ENCODE measurements at regions not wholly inside any gene's neighbourhood (a gene's known extent, or its start where the extent isn't known, plus 50 kb on each side); places are given as distances from the start of the nearest gene placed in this dataset.

- WGBS, 2 donors, result 64 to 65% methylated on average over 9 of the region's 9 CpGs
- no peak for TF ChIP-seq CTCF (IDR thresholded peaks at IDR 0.05)
Measured at GRCh38 chr15:37720267-37720666, 214.2 kb upstream of the TMCO5A start.

GRCh38 chr15:37731146-37731746, 203.2 kb upstream of the TMCO5A start:
- no peaks in the 10 kb centered on the region for H3K36me3 ChIP-seq (replicated peaks in 1 of 2; ENCODE audit: insufficient read depth in 1 of 2, low read depth in 2 of 2)
- TF ChIP-seq POLR2A (IDR thresholded peaks at IDR 0.05) (no peak), CTCF (IDR thresholded peaks at IDR 0.05) (no peak)
- H3K27me3 ChIP-seq, result no peaks in the 10 kb centered on the region
- no peaks in the 10 kb centered on the region for H3K4me1 ChIP-seq
- no peak overlapping the region for H3K27ac ChIP-seq
- H3K9me3 ChIP-seq, result no peaks in the 10 kb centered on the region
- no peak for DNase-seq
- WGBS, 2 donors, result 61% methylated on average over 5 of the region's 5 CpGs
- H3K4me3 ChIP-seq, result no peak overlapping the region
- intact Hi-C loops (cut with DNase I), result no loop called here
- no peak for ATAC-seq

More at GRCh38 chr15:37720267-37720666, 214.2 kb upstream of the TMCO5A start:
- Histone ChIP-seq H3K4me3 (no peak overlapping the region), H3K4me1 (no peaks in the 10 kb centered on the region), H3K36me3 (replicated peaks in 1 of 2; ENCODE audit: insufficient read depth in 1 of 2, low read depth in 2 of 2) (no peaks in the 10 kb centered on the region), H3K27ac (no peak overlapping the region), H3K9me3 (no peaks in the 10 kb centered on the region), H3K27me3 (no peaks in the 10 kb centered on the region)
- ATAC-seq (no peak), DNase-seq (no peak)
- intact Hi-C loops (cut with DNase I), result no loop called here

DNA sequence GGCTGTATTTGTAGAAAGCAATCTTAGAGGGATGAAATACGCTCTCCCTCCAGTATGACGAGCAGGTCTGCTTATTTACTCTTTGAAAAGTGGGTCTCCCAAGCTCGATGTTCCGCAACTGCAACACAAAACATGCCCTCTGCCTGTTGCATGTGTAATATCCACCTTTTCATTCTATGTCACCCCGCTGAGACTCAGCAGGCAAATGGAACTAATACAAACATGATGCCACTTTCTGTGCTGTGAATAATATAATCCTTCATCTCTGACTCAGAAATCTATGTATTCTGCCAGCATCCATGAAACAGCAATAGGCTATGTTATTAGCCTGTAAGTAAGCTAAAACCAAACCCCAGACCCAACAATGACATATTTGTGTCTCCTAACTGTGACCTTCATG, 200.8 kb upstream of the TMCO5A start:
- Histone ChIP-seq H3K36me3 (replicated peaks in 1 of 2; ENCODE audit: insufficient read depth in 1 of 2, low read depth in 2 of 2) (no peaks in the 10 kb centered on the region), H3K27me3 (no peaks in the 10 kb centered on the region), H3K4me3 (no peak overlapping the region), H3K27ac (no peak overlapping the region), H3K9me3 (no peaks in the 10 kb centered on the region), H3K4me1 (no peaks in the 10 kb centered on the region)
- TF ChIP-seq POLR2A (IDR thresholded peaks at IDR 0.05) (no peak), CTCF (IDR thresholded peaks at IDR 0.05) (no peak)
- DNase-seq (no peak), ATAC-seq (no peak)
- intact Hi-C loops (cut with DNase I), result no loop called here
- 82 to 85% methylated on average over 5 of the region's 5 CpGs for WGBS, 2 donors

DNA sequence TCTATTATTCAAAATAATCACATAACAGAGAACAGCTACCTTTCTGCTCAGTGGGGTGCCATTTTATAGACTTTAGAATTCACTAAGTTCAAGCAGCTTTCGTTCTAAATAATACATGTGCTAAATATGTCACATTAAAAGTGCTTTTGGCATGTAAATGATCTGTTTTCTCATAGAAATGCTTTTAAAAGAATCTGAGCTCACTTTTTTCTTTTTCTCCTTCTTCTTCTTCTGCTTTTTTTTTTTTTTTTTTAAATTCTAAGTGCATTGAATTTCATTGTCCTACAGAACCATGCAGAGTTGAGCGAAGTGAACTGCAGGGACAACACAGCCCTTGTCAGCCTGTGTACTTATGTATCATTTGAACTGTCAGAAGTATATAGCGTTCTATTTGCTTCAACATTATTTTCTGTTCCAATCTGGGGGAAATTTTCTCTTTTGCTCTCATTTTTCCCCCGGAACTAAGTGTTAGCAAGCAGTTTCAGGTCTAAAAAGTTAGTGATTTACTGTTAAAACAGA, 193.8 kb upstream of the TMCO5A start:
- TF ChIP-seq CTCF (IDR thresholded peaks at IDR 0.05) (no peak), POLR2A (IDR thresholded peaks at IDR 0.05) (no peak)
- Histone ChIP-seq H3K27me3 (no peaks in the 10 kb centered on the region), H3K9me3 (no peaks in the 10 kb centered on the region), H3K4me3 (no peak overlapping the region), H3K4me1 (no peaks in the 10 kb centered on the region), H3K27ac (no peak overlapping the region), H3K36me3 (replicated peaks in 1 of 2; ENCODE audit: insufficient read depth in 1 of 2, low read depth in 2 of 2) (no peaks in the 10 kb centered on the region)
- ATAC-seq (no peak), DNase-seq (no peak)
- intact Hi-C loops (cut with DNase I), result no loop called here
- WGBS, 2 donors, result 52 to 53% methylated on average over 4 of the region's 4 CpGs

DNA sequence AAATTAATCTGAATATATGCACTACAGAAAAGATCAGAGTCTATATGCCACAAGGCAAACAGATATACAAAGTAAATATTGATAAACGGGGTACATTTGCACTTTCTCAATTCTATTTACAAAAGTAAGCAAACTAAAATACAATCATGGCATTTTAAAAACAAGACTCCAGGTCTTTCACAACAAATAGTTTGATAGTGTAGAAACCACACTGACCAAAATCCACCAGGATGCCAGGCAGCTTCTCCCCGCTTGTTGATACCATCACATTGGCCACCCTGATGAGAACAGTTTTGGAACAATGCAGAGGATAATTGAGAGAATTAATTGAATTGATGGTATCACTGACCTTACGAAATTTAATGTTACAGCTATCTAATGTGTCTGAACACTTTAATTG, 190.6 kb upstream of the TMCO5A start:
- H3K36me3 ChIP-seq (replicated peaks in 1 of 2; ENCODE audit: insufficient read depth in 1 of 2, low read depth in 2 of 2), result no peaks in the 10 kb centered on the region
- intact Hi-C loops (cut with DNase I), result no loop called here
- TF ChIP-seq CTCF (IDR thresholded peaks at IDR 0.05) (no peak), POLR2A (IDR thresholded peaks at IDR 0.05) (no peak)
- no peak for ATAC-seq
- no peak overlapping the region for H3K27ac ChIP-seq
- no peaks in the 10 kb centered on the region for H3K9me3 ChIP-seq
- no peak for DNase-seq
- H3K4me1 ChIP-seq, result no peaks in the 10 kb centered on the region
- no peak overlapping the region for H3K4me3 ChIP-seq
- WGBS, 2 donors, result 55 to 64% methylated on average over 3 of the region's 3 CpGs
- no peaks in the 10 kb centered on the region for H3K27me3 ChIP-seq
